GM12873 (cell line): ENCODE measurements at regions not wholly inside any gene's neighbourhood (a gene's known extent, or its start where the extent isn't known, plus 50 kb on each side); places are given as distances from the start of the nearest gene placed in this dataset.
A peak's percentile ranks its signal among the peaks of the same experiment; 100 is the strongest.

Source experiments
- CTCF ChIP-seq: IDR thresholded peaks from 2 replicates; pipeline ENCODE4 v1.5.1; 2012; ENCODE audit warnings: low read depth, mild to moderate bottlenecking, moderate library complexity, low read length, control low read depth; ENCODE audit not compliant: insufficient read depth; ENCODE audit errors: missing control alignments

- TF ChIP-seq CTCF: peak; percentile 27
Measured at GRCh38 chr2:60313470-60314172, 239.8 kb downstream of the BCL11A start.

- TF ChIP-seq CTCF: no peak
Measured at GRCh38 chr2:60312618-60313017, 240.8 kb downstream of the BCL11A start.

- no peak for TF ChIP-seq CTCF
Measured at GRCh38 chr2:60311524-60311923, 241.9 kb downstream of the BCL11A start.

- no peak for TF ChIP-seq CTCF
Measured at GRCh38 chr2:60309941-60310660, 243.4 kb downstream of the BCL11A start.

GRCh38 chr2:60309336-60309735, 244.1 kb downstream of the BCL11A start:
- no peak for TF ChIP-seq CTCF

- no peak for TF ChIP-seq CTCF
Measured at GRCh38 chr2:60306267-60306861, 247.1 kb downstream of the BCL11A start.

GRCh38 chr2:60303680-60304079, 249.8 kb downstream of the BCL11A start:
- no peak for TF ChIP-seq CTCF
